GM23338 (cell line): ENCODE measurements at regions not wholly inside any gene's neighbourhood (a gene's known extent, or its start where the extent isn't known, plus 50 kb on each side); places are given as distances from the start of the nearest gene placed in this dataset.

Source experiments
- CTCF ChIP-seq, 2 experiments: fragments of 200-600 bp in 1 of 2; sonication (generic) in 1 of 2; conservative IDR thresholded peaks; 2 replicates each; pipeline versions ENCODE4 v1.5.1 to v1.6.1; 2016 to 2017; ENCODE audit warnings: antibody characterized with exemption in 2 of 2, low read depth in 2 of 2, mild to moderate bottlenecking in 2 of 2, moderate library complexity in 1 of 2
- EZH2 ChIP-seq: fragments of 200-600 bp; sonication (generic); IDR thresholded peaks from one replicate; pipeline ENCODE4 v1.8.0; 2017; ENCODE audit warnings: antibody characterized with exemption, mild to moderate bottlenecking, low read depth; ENCODE audit not compliant: unreplicated experiment
- EZH2phosphoT487 ChIP-seq: fragments of 200-600 bp; sonication (generic); IDR thresholded peaks from one replicate; pipeline ENCODE4 v1.8.1; 2018; ENCODE audit warnings: antibody characterized with exemption; ENCODE audit not compliant: unreplicated experiment
- POLR2AphosphoS5 ChIP-seq: IDR thresholded peaks from 2 replicates; pipeline ENCODE4 v1.6.1; 2016; ENCODE audit warnings: antibody characterized with exemption, low read depth

GRCh38 chr7:8932751-8933150, 499.3 kb downstream of the NXPH1 start:
- TF ChIP-seq CTCF (conservative IDR thresholded peaks at IDR 0.05; ENCODE audit: low read depth in 2 of 2), result no peak
- no peak for TF ChIP-seq EZH2
- no peak for TF ChIP-seq POLR2AphosphoS5
- TF ChIP-seq EZH2phosphoT487, result no peak
